ENCODE measurements at regions not wholly inside any gene's neighbourhood (a gene's known extent, or its start where the extent isn't known, plus 50 kb on each side); places are given as distances from the start of the nearest gene placed in this dataset.

GRCh38 chr10:2728087-2728486, 339.3 kb upstream of the PFKP start:
- DNase-seq: no peak

DNA sequence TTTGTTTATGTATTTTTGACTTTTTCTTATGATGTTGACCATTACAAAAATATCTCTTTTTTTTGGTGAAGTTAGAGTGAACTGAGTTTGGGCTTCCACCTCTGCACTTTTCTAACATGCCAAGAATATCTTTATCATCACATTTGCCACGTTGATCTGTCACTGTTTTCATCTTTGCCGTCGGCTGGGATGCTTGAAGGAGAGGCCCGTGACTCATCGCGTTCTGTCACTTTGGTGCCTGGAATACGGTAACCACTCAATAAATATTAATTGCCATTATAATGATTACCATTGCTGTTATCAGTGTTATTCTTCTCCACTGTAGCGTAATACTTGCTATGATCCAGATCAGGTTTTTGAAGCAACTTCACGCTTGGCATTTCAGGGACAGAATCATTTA, 350.8 kb upstream of the PFKP start:
- DNase-seq: no peak

GRCh38 chr10:2714597-2714996, 352.8 kb upstream of the PFKP start:
- no peak for DNase-seq

GRCh38 chr10:2703953-2704352, 363.4 kb upstream of the PFKP start:
- no peak for DNase-seq

DNA sequence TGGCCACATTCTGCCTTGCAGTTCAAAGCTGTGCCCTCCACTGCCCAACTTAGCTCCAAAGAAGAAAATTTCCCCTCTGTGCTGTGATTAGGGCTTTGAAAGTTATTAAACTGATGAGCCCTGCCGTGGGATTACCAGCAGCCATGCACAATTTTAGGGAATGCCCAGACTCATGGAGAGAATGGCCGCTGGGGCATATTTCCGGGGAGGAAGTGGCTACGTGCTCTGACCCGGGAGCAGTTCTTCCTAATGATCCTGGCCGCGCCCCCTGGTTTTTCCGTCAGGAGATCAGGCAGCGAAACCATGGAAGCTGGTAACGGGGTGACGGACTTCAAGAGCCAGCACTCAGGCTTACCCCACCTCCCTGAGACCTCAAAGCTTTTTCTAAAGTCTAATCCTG, 365.5 kb upstream of the PFKP start:
- no peak for DNase-seq

GRCh38 chr10:2700626-2701305, 366.6 kb upstream of the PFKP start:
- no peak for DNase-seq

DNA sequence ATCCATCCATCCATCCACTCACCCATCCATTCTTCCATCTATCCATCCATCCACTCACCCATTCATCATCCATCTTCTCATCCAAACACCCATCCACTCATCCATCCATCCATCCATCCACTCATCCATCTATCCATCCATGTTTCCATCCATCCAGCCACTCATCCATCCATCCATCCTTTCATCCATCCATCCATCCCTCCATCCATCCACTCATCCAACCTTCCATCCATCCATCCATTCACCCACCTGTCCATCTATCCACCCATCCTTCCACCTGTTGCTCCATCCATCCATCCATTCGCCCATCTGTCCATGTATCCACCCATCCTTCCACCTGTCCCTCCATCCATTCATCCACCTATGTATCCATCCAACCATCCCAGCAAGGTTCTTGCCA, 378.4 kb upstream of the PFKP start:
- no peak for DNase-seq

DNA sequence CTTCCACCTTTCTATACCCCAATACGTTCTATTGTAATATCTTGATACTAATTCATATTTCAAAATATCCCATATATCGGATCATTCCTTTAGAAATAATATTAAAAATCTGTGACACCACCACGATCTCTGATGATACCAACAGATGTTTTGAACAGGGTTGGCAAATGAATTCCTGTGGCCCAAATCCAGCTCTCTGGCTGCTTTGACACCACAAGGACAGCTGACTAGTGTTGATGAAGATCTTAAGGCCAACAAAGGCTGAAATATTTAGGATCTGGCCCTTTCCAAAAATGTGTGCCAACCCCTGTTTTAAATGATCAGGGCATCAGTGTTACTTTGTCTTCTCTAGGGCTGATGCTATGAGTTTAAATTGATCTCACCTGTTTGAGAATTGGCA, 380.7 kb upstream of the PFKP start:
- no peak for DNase-seq

- peak; percentile 31 for DNase-seq
Observed at GRCh38 chr10:2682491-2682890, 384.9 kb upstream of the PFKP start.

- no peak for DNase-seq
Observed at GRCh38 chr10:2681891-2682290, 385.5 kb upstream of the PFKP start.

GRCh38 chr10:2680821-2681220, 386.5 kb upstream of the PFKP start:
- DNase-seq: no peak

GRCh38 chr10:2679646-2680045, 387.7 kb upstream of the PFKP start:
- no peak for DNase-seq

DNA sequence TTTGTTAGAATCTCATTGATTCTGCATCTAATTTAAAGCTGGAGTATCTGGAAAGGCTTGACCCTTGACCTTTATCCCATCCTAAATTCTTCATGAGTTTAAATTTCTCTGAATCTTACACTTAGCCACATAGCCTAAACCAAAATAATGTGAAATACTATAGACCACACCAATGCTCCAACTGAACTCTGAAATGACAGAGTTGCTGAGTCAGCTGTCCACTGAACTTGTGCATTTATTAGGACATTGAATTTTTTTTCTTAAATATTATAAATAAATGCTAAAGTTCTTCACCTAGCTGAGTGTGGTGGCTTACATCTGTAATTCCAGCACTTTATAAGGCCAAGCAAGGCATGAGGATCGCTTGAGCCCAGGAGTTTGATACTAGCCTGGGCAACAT, 390.9 kb upstream of the PFKP start:
- DNase-seq: no peak

DNA sequence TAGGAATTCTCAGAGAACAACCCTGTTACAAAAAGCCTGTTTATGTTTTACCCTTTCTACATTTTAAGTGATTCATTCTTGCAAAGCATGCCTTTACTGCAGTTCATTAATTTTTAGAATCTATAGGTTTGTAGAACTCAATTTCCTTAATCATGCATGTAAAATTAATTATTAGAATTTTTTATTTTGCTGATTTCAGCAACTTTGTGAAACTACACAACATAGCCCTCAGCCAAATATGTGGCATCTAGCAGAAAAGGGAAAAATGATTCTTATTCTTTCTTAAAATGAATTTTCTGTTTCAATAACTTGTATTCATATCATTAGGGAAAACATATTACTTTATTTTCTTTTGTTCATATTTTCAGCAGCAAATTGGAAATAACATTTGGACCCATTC, 392.9 kb upstream of the PFKP start:
- DNase-seq: no peak

DNA sequence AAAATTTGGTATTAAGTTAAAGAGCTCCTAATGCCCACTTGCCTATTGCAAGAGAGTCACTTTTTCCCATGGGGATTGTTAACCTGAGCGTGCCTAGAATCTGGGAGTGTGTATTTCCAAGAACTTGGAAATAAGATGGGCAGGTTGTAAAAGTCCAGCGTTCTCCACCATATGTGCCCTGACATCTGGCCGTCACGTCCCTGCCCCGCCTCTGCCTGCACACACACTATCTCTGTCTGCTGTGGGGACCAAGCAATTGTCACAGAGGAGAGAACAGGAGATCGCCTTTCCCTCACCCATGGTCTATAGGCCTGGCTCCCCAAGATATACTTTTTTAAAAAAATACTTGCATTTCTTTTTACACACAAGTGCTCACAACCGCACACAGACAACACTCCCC, 396.5 kb upstream of the PFKP start:
- DNase-seq: no peak

GRCh38 chr10:2665772-2666171, 401.6 kb upstream of the PFKP start:
- no peak for DNase-seq

DNA sequence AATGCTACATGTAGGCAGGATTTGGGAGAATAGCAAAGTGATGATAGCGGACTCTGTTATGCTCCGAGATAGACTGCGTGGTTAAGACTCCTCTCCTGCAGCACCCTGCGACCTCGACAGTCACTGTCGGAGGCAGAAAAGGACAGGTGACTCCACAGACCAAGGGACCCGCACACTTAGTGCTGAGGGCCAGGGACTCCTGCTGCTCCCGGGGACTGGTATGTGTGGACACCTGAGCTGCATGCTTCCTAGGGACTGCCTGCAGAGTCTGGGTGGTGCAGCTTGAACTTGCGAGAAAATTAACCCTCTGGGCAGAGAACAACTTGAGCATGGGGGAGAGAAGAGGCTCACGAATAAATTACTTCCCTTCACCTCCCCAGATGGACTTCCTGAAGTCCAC, 407.1 kb upstream of the PFKP start:
- no peak for DNase-seq

- DNase-seq: no peak
Observed at GRCh38 chr10:2659660-2660209, 407.6 kb upstream of the PFKP start.

DNA sequence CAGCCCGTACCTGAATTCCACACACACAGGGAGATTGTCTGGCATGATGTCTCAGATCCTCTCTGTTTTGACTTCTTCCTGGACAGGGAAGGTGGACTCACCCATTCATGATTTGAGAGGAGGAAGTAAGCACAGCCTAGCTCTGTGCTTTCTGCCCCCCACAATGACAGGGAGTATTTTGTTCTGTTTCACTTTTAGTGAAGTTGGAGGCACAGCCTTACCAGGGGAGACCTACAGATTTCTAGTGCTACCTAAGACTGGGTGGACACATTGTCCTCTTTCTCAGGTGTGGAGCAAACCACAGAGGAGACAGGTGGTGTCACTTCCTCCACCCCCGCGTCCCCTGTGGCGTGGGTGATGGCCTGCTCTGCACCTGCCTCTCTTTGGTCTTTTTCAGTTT, 408.6 kb upstream of the PFKP start:
- no peak for DNase-seq

DNA sequence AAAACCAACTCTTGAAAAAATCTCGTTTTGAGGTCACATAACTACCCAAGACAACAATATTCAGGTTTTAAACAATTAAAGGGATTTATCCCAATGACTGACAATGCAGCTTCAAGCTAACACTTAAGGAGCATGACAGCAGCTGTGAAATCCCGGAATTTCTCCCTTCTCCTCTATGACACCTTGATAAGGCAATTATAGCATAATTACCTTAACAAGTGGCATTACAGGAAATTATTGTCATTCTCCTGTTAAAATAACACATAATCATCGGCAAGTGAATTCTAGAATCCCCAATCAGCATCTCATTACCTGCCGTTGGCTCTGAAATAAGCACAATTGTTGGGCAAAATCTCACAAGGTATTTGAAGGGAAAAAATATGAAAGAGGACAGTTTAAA, 417.0 kb upstream of the PFKP start:
- DNase-seq: no peak

DNA sequence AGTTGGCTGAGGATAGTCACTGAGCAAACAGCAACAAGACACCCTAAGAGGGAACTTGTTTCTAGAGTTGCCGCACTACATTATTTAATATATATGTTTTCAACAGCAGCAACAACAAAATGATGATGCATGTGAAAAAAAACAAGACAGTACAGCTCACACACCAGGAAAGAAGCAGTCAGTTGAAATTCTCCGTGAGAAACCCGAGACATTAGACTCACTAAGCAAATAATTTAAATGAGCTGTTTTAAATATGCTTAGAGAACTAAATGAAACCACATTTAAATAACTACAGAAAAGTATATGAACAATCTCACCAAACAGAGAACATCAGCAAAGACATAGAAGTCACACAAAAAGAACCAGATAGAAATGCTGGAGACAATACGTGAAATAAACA, 426.3 kb upstream of the PFKP start:
- no peak for DNase-seq

DNA sequence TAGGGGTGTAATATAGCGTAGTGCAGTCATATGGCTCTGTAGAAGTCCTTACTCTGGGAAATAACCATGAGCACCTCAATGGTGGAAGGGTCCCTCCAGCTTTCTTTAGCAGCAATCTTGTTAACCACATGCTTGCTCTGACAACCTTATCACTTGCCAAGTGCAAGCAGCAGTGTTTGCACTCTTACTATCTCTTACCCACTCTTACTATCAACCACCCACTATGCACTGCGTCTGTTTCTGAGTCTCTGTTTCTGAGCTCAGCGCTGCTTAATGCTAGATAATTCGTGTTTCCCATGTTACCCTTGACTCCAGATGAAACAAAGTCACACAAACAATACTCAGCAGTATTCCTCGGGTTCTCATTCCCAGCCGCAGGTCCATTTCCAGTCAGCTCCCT, 433.7 kb upstream of the PFKP start:
- DNase-seq: no peak

DNA sequence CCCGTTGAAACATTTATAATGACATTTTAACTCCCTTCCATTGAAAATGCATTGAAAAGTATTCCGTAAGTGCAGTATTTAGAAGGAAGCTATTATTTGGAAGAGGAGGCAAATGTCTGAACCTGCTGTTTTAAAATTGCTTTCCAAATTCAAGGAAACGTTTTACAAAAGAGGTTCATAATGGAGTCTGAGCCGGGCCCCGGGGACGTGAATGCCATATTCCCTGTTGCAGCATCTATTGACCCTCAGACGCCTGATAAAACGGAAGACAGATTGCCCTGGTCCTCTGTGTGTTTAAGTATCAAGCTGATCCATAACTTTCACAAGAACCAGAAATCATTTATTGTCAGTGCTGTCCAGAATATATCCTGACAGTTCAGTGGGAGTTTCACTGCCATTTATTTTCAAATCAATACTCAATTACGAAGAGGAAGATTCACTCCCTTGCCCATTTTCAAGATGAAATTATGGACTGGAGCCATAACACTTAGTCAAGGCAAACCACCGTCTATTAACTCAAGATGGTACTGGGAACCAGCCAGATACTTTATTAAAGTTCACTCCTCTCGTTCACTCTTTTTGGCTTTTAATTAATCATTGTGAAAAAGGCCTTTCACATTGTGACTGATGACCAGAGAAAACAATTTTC, 435.7 kb upstream of the PFKP start:
- DNase-seq: no peak

GRCh38 chr10:2628705-2629104, 438.6 kb upstream of the PFKP start:
- no peak for DNase-seq
